ENCODE measurements at regions not wholly inside any gene's neighbourhood (a gene's known extent, or its start where the extent isn't known, plus 50 kb on each side); places are given as distances from the start of the nearest gene placed in this dataset.

DNA sequence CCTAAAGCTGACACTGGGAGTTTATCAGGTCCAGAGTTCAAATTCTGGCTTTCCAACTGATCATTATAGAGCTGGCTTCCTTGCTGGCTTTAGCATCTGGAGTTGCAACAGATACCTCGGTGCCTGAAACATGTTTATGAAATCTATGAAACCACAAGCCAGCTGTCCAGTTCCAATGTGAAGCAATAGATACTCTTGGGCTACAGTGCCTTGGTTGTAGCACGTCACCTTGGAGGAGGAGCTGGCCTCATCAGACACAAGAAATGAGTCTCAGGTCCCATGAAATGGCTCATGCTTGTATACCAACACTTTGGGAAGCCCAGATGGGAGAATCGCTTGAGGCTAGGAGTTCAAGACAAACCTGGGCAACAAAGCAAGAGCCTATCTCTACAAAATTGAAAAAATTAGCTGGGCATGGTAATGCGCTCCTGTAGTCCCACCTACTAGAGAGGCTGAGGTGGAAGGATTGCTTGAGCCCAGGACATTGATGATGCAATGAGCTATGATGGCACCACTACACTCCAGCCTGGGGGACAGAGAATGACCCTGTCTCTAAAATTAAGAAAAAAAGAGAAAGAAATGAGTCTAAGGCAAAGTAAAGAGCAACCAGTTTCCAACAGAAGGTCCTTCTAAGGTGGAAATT lies 132.5 kb upstream of the ZNF648 start:
- DNase-seq, result no peak
- Histone ChIP-seq H3K4me2 (ENCODE audit: low read depth, low read length) (no peak overlapping the region), H3K9me2 (replicated peaks; ENCODE audit: insufficient read depth, low read length) (no peaks in the 10 kb centered on the region), H3K4me3 (ENCODE audit: low read length) (no peak overlapping the region), H3K27ac (ENCODE audit: low read length) (no peak overlapping the region), H3K4me1 (ENCODE audit: low read length) (no peaks in the 10 kb centered on the region), H3K27me3 (replicated peaks; ENCODE audit: insufficient read depth, low read length) (no peaks in the 10 kb centered on the region), H3K79me2 (ENCODE audit: low read length) (no peaks in the 10 kb centered on the region), H3F3A (ENCODE audit: insufficient read depth, low read length) (no peaks in the 10 kb centered on the region), H2AFZ (ENCODE audit: low read length) (no peak overlapping the region), H3K36me3 (replicated peaks; ENCODE audit: insufficient read depth, low read length) (no peaks in the 10 kb centered on the region), H4K20me1 (ENCODE audit: insufficient read depth, low read length) (no peaks in the 10 kb centered on the region), H3K9ac (ENCODE audit: low read length) (no peak overlapping the region), H3K9me3 (replicated peaks; ENCODE audit: insufficient read depth, low read length) (no peaks in the 10 kb centered on the region)
- TF ChIP-seq EZH2phosphoT487 (IDR thresholded peaks at IDR 0.05; ENCODE audit: low read length) (no peak), EZH2 (optimal IDR thresholded peaks at IDR 0.05; ENCODE audit: low read depth, low read length) (no peak)
- TF ChIP-seq, protein P1, sequence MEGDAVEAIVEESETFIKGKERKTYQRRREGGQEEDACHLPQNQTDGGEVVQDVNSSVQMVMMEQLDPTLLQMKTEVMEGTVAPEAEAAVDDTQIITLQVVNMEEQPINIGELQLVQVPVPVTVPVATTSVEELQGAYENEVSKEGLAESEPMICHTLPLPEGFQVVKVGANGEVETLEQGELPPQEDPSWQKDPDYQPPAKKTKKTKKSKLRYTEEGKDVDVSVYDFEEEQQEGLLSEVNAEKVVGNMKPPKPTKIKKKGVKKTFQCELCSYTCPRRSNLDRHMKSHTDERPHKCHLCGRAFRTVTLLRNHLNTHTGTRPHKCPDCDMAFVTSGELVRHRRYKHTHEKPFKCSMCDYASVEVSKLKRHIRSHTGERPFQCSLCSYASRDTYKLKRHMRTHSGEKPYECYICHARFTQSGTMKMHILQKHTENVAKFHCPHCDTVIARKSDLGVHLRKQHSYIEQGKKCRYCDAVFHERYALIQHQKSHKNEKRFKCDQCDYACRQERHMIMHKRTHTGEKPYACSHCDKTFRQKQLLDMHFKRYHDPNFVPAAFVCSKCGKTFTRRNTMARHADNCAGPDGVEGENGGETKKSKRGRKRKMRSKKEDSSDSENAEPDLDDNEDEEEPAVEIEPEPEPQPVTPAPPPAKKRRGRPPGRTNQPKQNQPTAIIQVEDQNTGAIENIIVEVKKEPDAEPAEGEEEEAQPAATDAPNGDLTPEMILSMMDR (IDR thresholded peaks at IDR 0.05; ENCODE audit: low read length), result no peak

DNA sequence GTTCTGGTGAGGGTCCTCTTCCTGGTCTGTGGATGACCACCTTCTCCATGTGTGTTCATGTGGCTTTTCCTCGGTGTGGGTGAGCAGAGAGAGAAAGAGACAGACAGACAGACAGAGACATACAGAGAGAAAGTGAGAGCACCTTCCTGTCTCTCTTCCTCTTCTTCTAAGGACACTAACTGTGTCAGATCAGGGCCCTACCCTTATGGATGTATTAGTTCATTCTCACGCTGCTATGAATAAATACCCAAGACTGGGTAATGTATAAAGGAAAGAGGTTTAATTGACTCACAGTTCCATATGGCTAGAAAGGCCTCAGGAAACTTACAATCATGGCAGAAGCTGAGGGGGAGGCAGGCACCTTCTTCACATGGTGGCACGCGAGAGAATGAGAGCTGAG lies 131.5 kb upstream of the ZNF648 start:
- Histone ChIP-seq H3K79me2 (ENCODE audit: low read length) (no peaks in the 10 kb centered on the region), H3F3A (ENCODE audit: insufficient read depth, low read length) (no peaks in the 10 kb centered on the region), H4K20me1 (ENCODE audit: insufficient read depth, low read length) (no peaks in the 10 kb centered on the region), H3K9me2 (replicated peaks; ENCODE audit: insufficient read depth, low read length) (no peaks in the 10 kb centered on the region), H3K4me1 (ENCODE audit: low read length) (no peaks in the 10 kb centered on the region), H3K27me3 (replicated peaks; ENCODE audit: insufficient read depth, low read length) (no peaks in the 10 kb centered on the region), H2AFZ (ENCODE audit: low read length) (no peak overlapping the region), H3K9me3 (replicated peaks; ENCODE audit: insufficient read depth, low read length) (no peaks in the 10 kb centered on the region), H3K4me3 (ENCODE audit: low read length) (no peak overlapping the region), H3K27ac (ENCODE audit: low read length) (no peak overlapping the region), H3K9ac (ENCODE audit: low read length) (no peak overlapping the region), H3K4me2 (ENCODE audit: low read depth, low read length) (no peak overlapping the region), H3K36me3 (replicated peaks; ENCODE audit: insufficient read depth, low read length) (no peaks in the 10 kb centered on the region)
- DNase-seq, result no peak
- TF ChIP-seq, protein P1 (IDR thresholded peaks at IDR 0.05; ENCODE audit: low read length), result no peak
- TF ChIP-seq EZH2 (optimal IDR thresholded peaks at IDR 0.05; ENCODE audit: low read depth, low read length) (no peak), EZH2phosphoT487 (IDR thresholded peaks at IDR 0.05; ENCODE audit: low read length) (no peak)

DNA sequence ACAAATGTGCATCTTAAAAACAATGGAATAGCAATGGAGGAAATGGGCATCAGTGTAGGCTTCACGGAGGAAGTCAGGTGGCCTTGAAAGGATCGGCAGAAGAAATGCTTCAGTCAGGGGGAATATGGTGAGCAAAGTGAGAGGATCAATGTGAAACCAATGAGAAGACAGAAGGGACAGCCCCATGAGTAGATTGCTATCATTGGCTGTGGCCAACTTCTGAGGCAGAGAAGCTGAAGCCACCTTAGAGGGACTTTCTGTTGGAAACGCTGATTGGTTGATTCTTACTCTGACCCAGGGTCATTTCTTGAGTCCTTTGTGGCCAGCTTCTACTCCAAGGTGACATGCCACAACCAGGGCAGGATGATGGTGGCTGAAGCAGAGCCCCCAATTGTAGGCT lies 130.7 kb upstream of the ZNF648 start:
- Histone ChIP-seq H3K9me2 (replicated peaks; ENCODE audit: insufficient read depth, low read length) (no peaks in the 10 kb centered on the region), H3K36me3 (replicated peaks; ENCODE audit: insufficient read depth, low read length) (no peaks in the 10 kb centered on the region), H4K20me1 (ENCODE audit: insufficient read depth, low read length) (no peaks in the 10 kb centered on the region), H3K9me3 (replicated peaks; ENCODE audit: insufficient read depth, low read length) (no peaks in the 10 kb centered on the region), H3K9ac (ENCODE audit: low read length) (no peak overlapping the region), H3K79me2 (ENCODE audit: low read length) (no peaks in the 10 kb centered on the region), H3F3A (ENCODE audit: insufficient read depth, low read length) (no peaks in the 10 kb centered on the region), H3K27ac (ENCODE audit: low read length) (no peak overlapping the region), H3K27me3 (replicated peaks; ENCODE audit: insufficient read depth, low read length) (no peaks in the 10 kb centered on the region), H3K4me3 (ENCODE audit: low read length) (no peak overlapping the region), H2AFZ (ENCODE audit: low read length) (no peak overlapping the region), H3K4me2 (ENCODE audit: low read depth, low read length) (no peak overlapping the region), H3K4me1 (ENCODE audit: low read length) (no peaks in the 10 kb centered on the region)
- DNase-seq, result no peak
- TF ChIP-seq EZH2 (optimal IDR thresholded peaks at IDR 0.05; ENCODE audit: low read depth, low read length) (no peak), EZH2phosphoT487 (IDR thresholded peaks at IDR 0.05; ENCODE audit: low read length) (no peak)
- TF ChIP-seq, protein P1 (IDR thresholded peaks at IDR 0.05; ENCODE audit: low read length), result no peak

All from MM.1S (cell line).